Retinal pigment epithelial cell (primary cell): ENCODE measurements at regions not wholly inside any gene's neighbourhood (a gene's known extent, or its start where the extent isn't known, plus 50 kb on each side); places are given as distances from the start of the nearest gene placed in this dataset.

ENCODE experiments used
- DNase-seq: peaks from one replicate; pipeline ENCODE4 v3.0.0-alpha.2; 2010; ENCODE audit warnings: low read depth
- H3K4me3 ChIP-seq: 2 replicates; pipeline ENCODE4 v1.5.1; 2011; ENCODE audit warnings: mild to moderate bottlenecking, low read length, control low read depth, moderate library complexity
- CTCF ChIP-seq: conservative IDR thresholded peaks from 2 replicates; pipeline ENCODE4 v1.5.1; 2011; ENCODE audit warnings: low read depth, low read length, control low read depth, inconsistent platforms

- DNase-seq: no peak
- no peak for TF ChIP-seq CTCF
- no peak overlapping the region for H3K4me3 ChIP-seq
Observed at GRCh38 chr10:131480066-131480465, 168.5 kb upstream of the TCERG1L start.

- no peak for TF ChIP-seq CTCF
- no peak for DNase-seq
- H3K4me3 ChIP-seq: no peak overlapping the region
Observed at GRCh38 chr10:131480861-131481260, 169.3 kb upstream of the TCERG1L start.

GRCh38 chr10:131485732-131486131, 174.2 kb upstream of the TCERG1L start:
- no peak for DNase-seq
- H3K4me3 ChIP-seq: no peak overlapping the region
- TF ChIP-seq CTCF: no peak

- H3K4me3 ChIP-seq: no peak overlapping the region
- DNase-seq: no peak
- TF ChIP-seq CTCF: no peak
Observed at GRCh38 chr10:131487822-131488221, 176.3 kb upstream of the TCERG1L start.

- no peak for TF ChIP-seq CTCF
- DNase-seq: no peak
- no peak overlapping the region for H3K4me3 ChIP-seq
Observed at GRCh38 chr10:131490991-131491594, 179.6 kb upstream of the TCERG1L start.

- H3K4me3 ChIP-seq: no peak overlapping the region
- no peak for TF ChIP-seq CTCF
- no peak for DNase-seq
Observed at GRCh38 chr10:131492211-131492857, 180.8 kb upstream of the TCERG1L start.

GRCh38 chr10:131493432-131493831, 181.9 kb upstream of the TCERG1L start:
- DNase-seq: no peak
- no peak for TF ChIP-seq CTCF

More at GRCh38 chr10:131493432-131493831, 181.9 kb upstream of the TCERG1L start:
- no peak overlapping the region for H3K4me3 ChIP-seq
